Stimulated activated CD4-positive, alpha-beta T cell treated with anti-CD3 and anti-CD28 coated beads, Interleukin-12 subunit alpha, Interleukin-12 subunit beta, amount 100 ng/mL, for 48 hours (primary cell): ENCODE measurements at regions not wholly inside any gene's neighbourhood (a gene's known extent, or its start where the extent isn't known, plus 50 kb on each side); places are given as distances from the start of the nearest gene placed in this dataset.
"Not testable (repeated sequence)": the region's sequence is repeated elsewhere in the genome, so short reads cannot be mapped to it uniquely, and the experiment has no call there.

Source experiments
- DNase-seq, 3 donors: peaks; one replicate each; pipeline ENCODE4 v3.0.0-alpha.2; 2020; ENCODE audit warnings: low read depth in 2 of 3, low spot score in 1 of 3

DNA sequence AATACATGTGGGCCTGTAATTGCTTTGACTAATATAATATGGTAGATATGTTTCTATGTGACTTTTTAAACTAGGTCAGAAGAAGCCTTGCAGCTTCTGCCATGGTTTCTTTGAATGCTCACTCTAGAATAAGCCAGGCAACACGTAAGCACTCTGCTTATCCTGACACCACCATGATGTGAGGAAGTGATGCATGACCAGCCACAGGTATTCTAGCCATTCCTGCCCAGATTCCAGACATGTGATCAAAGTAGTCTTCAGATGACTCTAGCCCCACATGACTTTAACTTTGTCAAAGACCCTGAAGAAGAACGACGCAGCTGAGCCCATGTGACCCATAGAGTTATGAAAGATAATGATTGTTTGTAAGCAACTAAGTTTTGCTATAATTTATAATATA, 276.1 kb upstream of the NCAM1 start:
- DNase-seq, result no peak

DNA sequence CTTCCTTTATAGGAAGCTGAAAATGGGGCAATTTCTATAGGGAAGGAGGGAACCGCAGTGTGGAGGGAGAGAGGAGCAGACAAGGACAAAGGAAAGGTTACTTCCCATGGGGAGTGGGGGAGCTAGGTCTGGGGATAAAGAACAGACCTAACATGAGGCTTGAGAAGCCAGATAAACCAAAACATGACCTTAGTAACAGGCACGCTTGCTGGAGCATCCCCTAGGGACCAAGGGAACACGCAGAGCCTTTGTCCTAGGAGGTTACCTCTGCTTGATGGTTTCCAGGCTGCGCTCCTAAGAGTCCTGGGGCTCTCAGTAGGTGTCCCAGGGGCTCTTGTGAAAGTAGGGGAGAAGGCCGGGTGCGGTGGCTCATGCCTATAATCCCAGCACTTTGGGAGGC, 271.4 kb upstream of the NCAM1 start:
- DNase-seq, result no peak

DNA sequence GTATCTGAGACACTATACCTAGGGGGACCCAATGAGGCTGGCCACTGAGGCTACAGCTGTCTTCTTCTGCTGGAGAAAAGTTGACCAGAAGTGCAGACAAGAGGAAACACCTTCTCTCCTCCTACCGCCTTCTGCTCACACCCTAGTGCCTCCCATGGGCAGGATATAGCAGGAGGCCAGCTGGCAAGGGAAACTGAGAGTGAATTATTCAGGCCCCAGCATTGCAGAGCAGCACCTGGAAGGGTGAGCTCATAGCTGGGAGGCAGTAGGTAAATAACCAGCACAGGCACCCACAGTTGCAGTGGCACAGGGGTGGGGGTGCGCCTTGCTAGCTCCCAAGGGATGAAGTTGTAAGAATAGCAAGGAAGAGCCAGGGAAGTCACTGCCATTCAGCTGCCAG, 267.4 kb upstream of the NCAM1 start:
- DNase-seq, result no peak

DNA sequence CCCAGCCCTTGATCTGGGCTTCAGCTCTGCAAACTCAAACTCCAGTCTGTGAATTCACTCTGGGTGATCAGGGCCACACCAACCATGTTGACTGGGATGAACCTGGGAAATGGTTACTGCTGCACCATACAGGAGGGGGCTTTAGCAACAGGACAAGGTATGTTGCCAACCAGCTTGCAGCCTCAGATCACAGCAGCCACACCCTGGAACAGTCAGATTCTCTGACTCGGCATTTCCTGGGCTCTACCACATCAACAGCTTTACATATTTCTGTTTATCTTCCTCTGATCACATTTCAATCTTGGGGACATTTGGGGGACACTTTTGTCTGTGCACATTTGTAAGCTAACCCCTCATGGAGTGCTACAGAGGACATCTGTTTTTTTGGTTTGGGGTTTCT, 267.0 kb upstream of the NCAM1 start:
- no peak for DNase-seq

DNA sequence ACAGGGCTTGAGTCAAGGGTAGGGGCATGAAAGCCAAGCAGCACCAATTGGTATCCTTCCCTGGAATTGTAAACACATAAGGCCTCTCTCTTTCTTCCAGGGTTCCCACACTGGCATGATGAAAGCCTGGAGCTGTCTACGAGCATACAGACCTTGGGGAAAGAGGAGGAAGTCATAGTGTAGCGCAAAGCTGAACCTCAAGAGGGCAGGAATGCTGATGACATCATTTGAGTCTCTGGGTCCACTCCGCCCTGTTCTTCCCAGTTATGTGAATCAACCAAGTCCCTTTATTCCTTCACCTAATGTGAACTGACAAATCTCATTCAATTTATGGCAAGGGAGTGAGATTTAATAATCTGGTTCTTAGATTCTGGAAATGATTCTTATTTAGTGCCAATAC, 266.4 kb upstream of the NCAM1 start:
- DNase-seq, result no peak

DNA sequence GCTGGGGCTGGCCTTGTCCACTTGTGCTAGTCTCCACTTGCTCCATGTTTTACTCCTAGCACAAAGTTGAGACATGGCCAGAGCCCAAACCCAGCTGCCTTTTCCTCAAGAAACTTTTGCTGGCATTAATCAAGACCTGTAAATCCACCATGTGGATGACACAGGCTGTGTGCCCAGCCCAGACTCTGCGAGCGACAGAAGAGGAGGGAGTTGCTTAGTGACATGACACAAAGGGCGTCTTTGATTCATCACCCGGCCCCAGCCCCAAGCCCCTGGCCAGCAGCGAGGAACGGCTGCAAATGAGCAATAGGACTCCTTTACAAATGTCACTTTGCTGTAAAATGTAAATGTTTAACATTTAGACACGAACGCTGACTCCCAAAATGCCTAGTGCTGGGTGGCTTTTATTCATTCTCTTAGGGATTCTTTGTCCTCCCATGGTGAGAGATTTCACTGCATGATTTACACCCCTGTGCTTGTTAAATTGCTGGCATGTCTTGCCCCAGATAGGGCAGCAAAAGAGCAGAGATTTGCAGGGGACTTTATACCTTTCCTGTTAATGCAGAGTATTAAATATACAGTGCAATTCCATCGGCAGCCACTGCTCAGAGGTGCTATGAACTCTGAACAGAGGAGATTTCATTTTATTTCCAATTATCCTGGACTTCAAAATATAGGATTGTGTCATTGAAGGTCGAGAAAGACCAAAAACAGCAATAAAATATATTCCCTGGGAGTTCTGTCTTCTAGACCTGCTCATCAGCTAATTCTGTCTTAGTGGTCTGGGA, 263.6 kb upstream of the NCAM1 start:
- DNase-seq, result no peak

DNA sequence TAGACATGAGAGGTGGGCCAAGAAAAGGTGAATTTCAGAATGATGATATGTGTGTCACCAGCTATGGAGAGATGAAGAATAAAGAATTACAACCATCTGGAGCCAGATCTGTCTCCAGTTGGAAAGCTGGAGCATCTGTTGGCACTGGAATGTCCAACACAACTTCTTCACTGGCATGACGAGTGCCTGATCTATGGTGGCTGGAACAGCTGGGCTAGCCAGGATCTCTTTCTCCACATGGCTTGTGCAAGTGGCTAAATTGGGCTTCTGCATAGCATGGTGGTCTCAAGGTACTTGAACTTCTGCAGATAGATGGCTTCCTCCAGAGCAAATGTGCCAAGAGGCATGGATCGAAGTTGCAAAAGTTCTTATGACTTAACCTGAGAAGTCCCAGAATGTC, 256.1 kb upstream of the NCAM1 start:
- DNase-seq, result no peak

DNA sequence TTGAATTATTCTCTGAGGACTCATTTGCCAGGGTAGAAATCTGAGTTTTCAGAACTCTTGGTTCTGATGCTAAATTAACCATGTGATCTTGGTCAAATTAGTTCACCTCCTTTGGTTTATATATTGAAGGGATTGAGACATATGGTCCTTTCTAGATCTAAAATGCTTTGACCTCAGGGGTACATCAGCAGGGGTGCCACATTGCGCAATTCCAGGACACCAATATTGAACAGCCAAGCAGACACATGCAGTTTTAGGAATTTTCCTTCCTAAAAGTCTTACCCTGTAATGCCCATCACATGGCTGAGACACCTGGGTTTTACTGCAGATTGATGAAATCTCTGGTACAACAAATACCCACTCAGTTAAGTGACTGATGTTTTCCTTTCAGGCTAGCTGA, 254.4 kb upstream of the NCAM1 start:
- DNase-seq, result no peak

DNA sequence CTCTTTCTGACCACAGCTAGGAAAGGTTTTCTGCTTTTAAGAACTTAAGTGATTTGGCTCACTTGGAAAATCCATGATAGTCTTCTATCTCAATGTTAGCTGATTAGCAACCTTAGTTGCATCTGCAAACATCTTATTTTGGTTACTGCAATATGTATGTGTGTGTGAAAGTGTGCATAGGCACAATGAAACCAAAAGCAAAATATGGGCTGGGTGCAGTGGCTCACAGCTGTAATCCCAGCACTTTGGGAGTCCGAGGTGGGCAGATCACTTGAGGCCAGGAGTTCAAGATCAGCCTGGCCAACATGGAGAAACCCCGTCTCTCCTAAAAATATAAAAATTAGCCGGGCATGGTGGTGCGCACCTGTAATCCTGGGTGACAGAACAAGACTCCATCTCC, 246.9 kb upstream of the NCAM1 start:
- not testable (repeated sequence) for DNase-seq

DNA sequence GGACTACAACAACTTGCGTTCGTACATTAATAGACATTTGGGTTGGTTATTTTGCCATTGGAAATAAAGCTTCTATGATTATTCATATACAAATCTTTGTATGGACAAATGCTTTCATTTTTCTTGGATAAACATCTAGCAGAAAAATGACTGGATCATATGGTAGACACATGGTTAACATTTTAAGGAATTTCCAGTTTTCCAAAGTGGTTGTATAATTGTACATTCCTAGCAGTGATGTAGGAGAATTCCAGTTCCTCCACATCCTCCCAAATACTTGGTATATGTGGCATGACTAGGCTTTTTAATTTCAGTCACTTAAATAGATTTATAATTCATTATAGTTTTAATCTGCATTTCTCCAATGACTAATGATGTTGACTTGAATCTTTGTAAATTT, 246.2 kb upstream of the NCAM1 start:
- DNase-seq, result no peak

DNA sequence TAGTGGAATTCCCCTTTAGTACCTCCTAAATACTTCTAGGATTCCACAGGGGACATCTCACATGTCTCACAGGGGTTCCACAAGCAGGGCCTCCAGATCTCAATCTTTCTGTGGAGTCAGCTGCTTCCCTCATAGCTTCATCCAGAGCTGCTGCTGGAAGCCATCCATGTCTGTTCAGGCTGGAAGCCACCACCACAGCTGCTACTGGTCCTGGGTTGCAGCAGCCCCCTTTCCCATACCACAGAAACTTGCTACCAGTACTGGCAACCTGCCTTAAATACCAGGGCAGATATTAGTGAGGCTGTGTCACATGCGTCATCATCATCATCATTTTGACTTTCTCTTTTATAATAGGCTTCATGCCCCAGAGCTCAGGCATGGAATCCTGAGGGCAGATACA, 242.7 kb upstream of the NCAM1 start:
- DNase-seq, result no peak

DNA sequence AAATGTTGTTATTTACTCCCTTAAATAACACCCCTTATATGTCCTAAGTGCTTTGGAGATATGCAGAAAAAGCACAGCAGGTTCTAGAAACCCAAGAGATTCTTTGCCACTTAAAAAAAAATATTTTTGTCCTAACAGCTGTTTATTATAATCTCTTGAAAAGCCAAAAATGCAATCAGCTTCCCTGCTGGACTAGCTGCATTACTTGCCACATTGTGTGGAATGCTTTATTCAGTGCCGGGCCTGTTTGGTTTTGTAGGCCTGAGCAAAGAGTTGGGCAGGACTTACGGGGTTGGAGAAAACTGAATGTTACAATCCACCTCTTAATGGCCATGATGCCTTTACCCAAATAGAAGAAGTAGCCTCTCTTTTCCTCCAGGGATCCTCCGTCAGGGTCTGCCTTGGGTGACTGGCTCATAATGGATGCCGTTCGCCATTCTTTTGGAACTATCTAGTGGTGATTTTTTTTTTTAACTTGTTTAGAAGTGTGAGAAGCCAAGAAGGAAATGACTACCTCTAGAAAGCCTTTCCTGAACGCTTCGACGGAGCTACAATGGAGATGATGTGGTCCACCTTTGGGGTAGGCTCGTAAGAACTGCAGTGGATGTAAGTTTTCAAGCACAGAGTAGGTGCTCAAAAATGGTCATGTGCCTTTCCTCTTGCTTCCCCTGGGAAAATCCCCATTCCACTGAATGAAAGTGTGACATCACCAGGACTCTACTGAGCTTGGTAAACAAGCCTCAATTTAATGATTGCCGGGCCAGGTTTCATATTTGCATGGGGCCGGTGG, 241.3 kb upstream of the NCAM1 start:
- no peak for DNase-seq

DNA sequence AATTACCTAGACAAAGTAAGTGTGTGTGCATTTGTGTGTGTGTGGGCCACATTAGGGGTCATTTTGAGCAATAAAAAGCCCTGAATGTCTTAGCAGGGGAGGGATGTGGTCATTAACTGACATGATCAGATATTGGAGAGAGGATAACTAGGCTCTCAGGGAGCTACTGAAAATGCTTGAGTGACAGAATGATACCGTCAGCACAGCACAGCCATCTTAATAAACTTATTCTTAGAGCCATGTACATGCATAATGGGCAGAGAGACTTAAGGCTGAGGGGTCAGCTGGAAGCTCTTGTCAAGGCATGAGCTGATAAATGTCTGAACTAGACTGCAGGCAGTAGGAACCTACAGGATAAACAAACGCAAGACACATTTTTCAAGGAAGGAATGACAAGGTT, 239.1 kb upstream of the NCAM1 start:
- DNase-seq, result no peak

DNA sequence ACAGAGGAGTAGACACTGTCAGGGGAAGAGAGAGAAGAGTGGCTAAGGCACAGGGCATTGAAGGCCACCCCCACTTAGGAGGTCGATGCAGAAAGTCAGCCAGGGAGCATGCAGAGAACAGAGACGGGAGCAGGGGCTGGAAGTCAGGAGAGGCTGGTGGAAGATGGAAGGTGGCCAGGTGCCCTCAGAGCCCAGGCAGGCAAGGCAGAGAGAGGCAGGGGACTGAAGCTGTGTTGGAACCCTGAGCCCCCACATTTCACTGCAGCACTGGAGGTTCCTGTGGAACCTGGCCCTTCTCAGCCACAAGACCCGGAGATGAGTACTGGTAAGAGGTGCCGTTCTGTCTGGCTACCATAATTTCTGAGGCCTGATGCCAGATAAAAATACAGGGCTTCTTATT, 238.3 kb upstream of the NCAM1 start:
- DNase-seq, result no peak

DNA sequence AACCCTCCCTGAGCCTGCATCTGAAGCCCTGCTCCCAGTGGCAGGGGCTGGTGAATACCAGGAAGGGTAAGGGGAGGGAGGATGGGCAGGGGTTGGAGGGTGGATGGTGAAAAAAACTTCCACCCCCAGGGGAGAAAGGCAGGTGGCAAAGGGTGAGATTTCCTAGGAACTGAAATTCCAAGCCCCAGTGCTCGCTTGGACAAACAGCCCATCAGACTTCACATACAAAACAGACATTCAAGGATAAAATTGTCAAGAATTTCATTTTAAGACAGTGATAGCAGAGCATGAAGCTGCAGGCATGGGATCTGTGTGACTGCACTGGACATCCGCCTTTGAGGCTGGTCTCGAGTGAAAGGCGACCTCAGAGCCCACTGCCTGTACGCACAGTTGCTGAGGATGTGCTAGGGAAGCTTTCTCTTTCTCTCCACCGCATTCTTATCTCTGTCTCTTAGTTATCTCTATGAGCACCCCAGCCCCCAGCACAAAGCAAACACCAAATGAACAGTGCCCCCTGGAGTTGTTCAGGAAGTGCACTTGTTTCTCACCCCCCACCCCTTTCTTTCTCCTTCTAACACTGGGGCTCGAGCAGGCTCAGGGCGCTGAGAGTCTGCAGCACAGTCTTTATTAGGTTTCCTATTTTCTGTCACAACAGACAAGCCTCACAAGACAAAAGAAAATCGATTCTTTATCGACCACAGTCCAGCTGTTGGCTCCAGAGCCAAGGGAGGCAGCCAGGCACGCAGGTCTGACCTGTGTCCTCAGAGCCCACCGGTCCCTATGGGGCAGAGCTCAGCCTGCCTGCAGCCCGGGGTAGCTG, 237.3 kb upstream of the NCAM1 start:
- DNase-seq, result no peak

DNA sequence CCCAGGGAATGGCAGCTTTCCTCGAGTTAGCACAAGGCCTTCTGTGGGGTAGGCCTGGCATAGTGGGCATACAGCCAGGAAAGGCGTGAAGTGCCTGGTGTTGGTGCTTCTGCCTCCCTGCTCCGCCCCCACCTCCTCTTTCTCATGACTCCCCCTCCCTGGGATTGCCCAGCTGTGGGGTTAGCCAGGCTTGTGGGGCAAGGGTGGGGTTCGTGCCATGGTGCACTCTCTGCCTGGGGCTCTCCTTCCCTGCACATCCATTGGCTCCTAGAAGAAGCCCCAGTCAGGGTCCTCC, 236.8 kb upstream of the NCAM1 start:
- no peak for DNase-seq

DNA sequence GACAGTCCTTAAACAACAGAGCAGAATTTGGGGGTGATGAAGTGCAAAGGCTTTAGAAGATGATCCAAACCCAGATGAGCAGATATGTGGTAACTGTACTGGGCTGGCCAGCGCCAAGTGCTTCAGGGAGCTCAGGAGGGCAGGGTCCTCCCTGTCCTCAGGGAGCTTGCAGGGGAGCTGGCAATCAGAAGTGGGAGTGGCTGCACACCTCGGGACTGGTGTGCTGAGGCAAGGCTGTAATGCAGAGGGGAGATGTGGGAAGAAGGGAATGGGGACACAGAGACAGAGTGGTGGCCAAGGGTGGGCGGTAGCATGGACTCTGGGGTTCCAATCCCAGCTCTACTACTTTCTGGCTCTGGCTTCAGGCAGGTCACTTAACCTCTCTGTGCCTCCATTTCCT, 235.6 kb upstream of the NCAM1 start:
- no peak for DNase-seq

DNA sequence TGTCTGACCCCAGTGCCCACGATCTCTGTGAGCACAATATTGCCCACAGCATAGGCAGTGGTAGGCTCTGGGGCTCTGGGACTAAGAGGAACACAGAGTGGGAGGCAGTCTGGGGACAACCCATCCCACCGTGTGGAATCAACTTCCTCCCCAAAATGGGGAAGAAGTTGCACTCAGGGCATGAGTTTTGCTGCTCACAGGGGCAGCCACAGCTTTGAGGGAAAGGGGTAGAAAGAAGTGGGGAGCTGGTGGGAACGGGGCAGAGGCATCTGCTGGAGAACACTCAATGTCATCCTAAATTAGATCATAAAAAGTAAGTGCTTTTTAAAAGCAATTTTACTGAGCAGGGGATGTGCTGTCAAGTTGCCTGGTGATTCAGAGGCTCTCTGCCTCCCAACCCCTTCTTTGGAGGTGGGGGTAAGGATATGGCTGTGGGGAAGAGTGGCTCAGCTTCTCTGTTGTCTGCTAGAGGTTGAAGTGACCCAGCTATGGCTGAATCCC, 233.8 kb upstream of the NCAM1 start:
- DNase-seq, result no peak

DNA sequence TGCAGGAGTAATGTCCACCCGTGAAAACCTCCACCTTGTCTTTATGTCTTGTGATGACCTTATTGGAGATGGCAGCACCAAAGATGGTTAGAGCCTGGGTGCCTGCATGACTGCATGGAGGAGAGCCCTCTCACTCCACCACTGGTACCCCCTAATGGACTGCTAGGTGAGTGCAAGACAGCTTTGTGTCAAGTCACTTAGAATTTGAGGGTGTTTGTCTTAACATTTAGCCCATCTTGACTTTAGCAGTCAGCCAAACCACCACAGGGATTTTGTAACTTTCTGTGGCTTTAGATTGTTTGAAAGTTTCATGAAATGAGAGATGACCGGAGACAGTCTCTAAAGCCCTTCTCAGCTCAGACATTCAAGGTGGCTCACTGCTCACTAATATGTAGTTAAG, 232.9 kb upstream of the NCAM1 start:
- no peak for DNase-seq

DNA sequence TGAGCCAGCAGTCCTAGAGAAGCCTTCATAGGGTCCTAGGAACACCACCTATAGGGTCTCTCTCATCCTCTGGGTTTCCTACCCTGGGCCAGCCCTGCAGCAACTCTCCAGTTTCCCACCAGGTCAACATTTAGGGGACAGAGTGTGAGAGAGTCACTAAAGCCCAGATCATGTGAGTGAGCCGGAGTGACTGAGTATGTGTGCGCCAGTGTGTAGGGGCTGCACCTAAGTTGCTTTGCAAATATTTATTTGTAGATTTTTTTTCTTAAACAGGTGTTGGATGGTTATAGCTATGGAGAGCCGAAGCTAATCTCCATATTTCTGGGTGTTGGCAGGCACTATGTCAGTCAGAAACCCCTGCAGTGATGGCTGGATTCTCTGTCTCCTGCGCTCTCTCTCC, 232.5 kb upstream of the NCAM1 start:
- DNase-seq, result no peak

DNA sequence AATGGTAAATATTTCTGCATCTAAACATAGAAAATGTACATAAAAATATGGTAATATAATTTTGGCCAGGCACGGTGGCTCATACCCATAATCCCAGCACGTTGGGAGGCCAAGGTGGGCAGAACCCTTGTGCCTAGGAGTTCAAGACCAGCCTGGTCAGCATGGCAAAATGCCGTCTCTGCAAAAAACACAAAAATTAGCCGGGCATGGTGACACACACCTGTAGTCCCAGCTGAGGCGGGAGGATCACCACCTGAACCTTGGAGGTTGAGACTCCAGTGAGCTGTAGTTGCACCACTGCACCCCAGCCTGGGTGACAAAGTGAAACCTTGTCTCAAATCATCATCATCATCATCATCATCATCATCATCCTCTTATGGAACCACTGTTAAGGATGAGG, 230.6 kb upstream of the NCAM1 start:
- DNase-seq, result no peak

DNA sequence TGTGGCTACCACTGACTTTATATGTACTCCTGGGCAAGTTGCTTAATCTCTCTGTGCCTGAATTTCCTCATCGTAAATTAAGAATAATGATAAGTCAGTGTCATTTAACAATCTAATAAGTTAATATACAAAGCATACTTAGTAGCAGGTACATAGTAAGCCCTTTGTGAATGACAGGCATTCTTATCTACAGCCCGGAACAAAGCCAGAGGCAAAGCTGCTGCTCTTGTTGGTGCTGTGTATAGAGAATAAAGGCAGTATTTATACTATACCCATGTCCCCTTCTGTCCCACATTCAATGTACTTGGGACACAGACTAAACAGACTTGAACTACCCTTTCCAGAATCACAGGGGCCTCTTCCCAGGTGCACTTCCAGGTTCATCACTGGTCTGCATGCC, 229.7 kb upstream of the NCAM1 start:
- DNase-seq, result no peak
